Epithelial cell of esophagus (primary cell): ENCODE measurements at regions not wholly inside any gene's neighbourhood (a gene's known extent, or its start where the extent isn't known, plus 50 kb on each side); places are given as distances from the start of the nearest gene placed in this dataset.

Experiments used
- DNase-seq: peaks from one replicate; pipeline ENCODE4 v3.0.0; 2010; ENCODE audit warnings: low read depth
- H3K4me3 ChIP-seq: 2 replicates; pipeline ENCODE4 v1.5.1; 2011; ENCODE audit warnings: mild to moderate bottlenecking, low read length, control low read depth
- CTCF ChIP-seq: IDR thresholded peaks from 2 replicates; pipeline ENCODE4 v1.5.1; 2011; ENCODE audit warnings: low read depth, mild to moderate bottlenecking, low read length, control low read depth, inconsistent platforms; ENCODE audit not compliant: insufficient read depth; ENCODE audit errors: missing control alignments

DNA sequence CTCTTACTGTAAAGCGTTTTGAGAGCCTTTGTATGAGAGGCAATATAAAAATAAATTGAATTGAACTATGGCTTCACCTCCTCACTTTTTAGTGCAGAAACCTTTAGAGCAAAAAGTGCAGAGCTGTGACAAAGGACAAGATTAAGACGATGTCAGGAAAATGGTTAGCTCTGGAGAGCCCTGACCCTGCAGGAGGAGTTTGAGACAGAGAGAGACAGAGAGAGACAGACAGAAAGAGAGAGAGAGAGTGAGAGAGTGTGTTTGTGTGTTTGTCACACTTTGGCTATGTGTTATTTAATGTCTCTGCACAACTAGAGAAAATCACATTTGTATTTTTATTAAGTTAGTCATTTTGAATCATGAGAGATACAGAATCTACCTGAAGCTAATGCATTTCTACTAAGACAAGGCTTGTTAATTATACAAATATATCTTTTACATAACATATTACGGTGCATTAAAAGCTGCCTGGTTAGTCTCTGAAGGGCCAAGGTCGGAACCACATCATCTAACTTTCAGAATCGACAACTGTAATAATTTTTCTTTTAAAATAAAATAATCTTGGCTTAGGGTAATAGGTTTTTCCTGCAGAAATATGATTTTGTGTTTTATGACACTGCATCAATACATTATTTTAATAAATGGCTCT lies 423.5 kb upstream of the ZEB2 start:
- DNase-seq = no peak
- H3K4me3 ChIP-seq = no peak overlapping the region
- TF ChIP-seq CTCF = no peak

DNA sequence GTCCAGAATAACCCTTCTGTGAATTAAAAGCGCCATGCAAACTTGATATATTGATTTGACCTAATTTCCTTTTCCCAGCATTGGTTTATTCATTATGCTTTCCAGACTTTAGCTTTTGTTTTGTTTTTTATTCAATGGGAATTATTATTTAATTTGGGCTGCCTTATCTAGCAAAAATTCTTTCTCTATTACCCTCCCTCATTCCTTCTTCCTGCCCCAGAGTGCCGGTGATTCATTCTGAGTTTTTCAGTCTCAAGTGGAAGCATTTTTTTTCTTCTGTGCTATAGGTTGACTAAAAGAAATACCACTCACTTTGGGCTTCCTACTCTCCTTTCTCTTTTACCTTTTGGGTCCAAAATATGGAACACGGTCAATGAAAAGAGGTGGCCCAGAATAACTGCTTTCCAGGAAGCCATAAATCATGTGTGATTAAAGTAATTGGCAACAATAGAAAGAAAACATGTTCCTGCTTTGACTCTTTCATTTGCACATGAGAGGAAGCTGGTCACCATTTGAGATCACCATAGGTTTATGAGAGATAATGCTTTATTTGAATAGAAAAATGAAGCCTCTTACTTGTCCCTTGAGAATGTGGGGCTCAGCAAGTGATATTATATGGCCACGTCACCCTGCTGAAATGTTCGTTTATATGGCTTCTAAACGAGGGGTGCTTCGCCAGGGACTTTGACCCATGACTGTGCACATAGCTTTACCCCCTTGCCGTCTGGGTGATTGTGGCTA lies 422.8 kb upstream of the ZEB2 start:
- TF ChIP-seq CTCF = no peak
- DNase-seq = peak; percentile 59
- H3K4me3 ChIP-seq = no peak overlapping the region

GRCh38 chr2:144941743-144942488 lies 422.0 kb upstream of the ZEB2 start:
- DNase-seq = no peak
- no peak overlapping the region for H3K4me3 ChIP-seq
- TF ChIP-seq CTCF = no peak

DNA sequence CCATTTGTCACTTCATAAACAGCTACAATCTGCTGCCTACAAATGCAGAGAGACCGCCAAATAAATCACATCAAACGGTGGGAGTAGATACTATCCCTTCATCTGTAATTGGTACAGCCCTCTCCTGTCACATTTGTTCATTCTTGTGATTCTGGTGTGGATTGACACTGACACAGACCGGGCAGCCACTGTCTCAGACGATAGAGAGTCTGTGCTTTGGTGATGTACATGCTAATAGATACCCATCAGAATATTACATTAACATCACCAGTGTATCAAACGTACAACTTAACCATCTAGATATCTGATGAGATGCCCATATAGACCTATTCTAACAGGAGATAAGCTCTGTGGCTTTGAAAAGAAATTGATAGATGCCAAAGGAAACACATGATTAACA lies 419.7 kb upstream of the ZEB2 start:
- TF ChIP-seq CTCF = no peak
- H3K4me3 ChIP-seq = no peak overlapping the region
- no peak for DNase-seq

- peak; percentile 39 for DNase-seq
- TF ChIP-seq CTCF = no peak
- no peak overlapping the region for H3K4me3 ChIP-seq
Observed at GRCh38 chr2:144937910-144938709, 418.2 kb upstream of the ZEB2 start.

GRCh38 chr2:144937066-144937465 lies 417.1 kb upstream of the ZEB2 start:
- no peak for DNase-seq
- no peak for TF ChIP-seq CTCF

More at GRCh38 chr2:144937066-144937465, 417.1 kb upstream of the ZEB2 start:
- H3K4me3 ChIP-seq = no peak overlapping the region
